ENCODE measurements at regions not wholly inside any gene's neighbourhood (a gene's known extent, or its start where the extent isn't known, plus 50 kb on each side); places are given as distances from the start of the nearest gene placed in this dataset.

DNA sequence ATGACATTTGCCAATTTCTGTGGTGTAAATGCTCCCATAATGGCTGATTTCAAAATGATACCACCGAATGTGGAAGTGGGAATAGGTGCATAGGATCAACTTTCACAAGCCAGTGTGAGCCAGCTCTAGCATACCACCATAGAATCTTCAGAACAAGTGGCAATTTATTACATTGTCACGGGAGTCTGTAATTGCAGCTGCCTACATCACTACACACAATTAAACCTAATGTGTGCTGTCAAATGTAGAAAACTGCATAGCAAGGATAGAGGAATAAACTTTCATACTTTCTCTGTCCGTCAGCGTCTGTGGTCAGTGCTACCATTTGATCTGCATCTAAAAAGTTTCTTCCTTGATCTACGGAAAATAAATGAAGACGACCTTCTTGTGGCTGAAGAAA is 417.8 kb upstream of the TOM1L1 start:
- TF ChIP-seq, protein P1, sequence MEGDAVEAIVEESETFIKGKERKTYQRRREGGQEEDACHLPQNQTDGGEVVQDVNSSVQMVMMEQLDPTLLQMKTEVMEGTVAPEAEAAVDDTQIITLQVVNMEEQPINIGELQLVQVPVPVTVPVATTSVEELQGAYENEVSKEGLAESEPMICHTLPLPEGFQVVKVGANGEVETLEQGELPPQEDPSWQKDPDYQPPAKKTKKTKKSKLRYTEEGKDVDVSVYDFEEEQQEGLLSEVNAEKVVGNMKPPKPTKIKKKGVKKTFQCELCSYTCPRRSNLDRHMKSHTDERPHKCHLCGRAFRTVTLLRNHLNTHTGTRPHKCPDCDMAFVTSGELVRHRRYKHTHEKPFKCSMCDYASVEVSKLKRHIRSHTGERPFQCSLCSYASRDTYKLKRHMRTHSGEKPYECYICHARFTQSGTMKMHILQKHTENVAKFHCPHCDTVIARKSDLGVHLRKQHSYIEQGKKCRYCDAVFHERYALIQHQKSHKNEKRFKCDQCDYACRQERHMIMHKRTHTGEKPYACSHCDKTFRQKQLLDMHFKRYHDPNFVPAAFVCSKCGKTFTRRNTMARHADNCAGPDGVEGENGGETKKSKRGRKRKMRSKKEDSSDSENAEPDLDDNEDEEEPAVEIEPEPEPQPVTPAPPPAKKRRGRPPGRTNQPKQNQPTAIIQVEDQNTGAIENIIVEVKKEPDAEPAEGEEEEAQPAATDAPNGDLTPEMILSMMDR (IDR thresholded peaks at IDR 0.05), result no peak
- Mint-ChIP-seq H3K27me3 (ENCODE audit: low read depth, poor library complexity) (peaks cover 3% of the 10 kb centered on the region), H3K36me3 (ENCODE audit: low read depth) (no peaks in the 10 kb centered on the region), H3K27ac (peak overlapping the region; percentile 54), H3K4me1 (no peaks in the 10 kb centered on the region), H3K4me3 (no peak overlapping the region), H3K9me3 (no peaks in the 10 kb centered on the region)
- DNase-seq, result no peak

DNA sequence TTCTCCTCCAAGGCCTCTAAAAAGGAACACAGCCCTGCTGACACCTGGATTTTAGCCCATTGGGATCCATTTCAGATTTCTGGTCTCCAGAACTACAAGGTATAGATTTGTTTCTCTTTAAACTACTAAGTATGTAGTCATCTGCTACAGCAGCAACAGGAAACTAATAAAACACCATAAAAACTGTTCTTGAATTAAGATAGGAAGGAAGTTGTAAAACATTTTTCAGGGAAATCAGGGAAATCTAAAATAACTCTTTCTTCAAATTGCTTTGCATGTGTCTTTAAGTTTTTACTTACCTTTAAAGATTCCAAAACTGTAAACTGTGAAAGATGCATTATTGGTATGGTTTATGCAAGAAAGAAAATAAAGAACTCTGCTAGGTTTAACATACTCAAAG is 407.0 kb upstream of the TOM1L1 start:
- Mint-ChIP-seq H3K36me3 (ENCODE audit: low read depth) (no peaks in the 10 kb centered on the region), H3K27ac (no peak overlapping the region), H3K9me3 (no peaks in the 10 kb centered on the region), H3K27me3 (ENCODE audit: low read depth, poor library complexity) (peaks cover 6% of the 10 kb centered on the region), H3K4me3 (no peak overlapping the region), H3K4me1 (peaks cover 14% of the 10 kb centered on the region)
- TF ChIP-seq, protein P1 (IDR thresholded peaks at IDR 0.05), result no peak
- DNase-seq, result no peak

DNA sequence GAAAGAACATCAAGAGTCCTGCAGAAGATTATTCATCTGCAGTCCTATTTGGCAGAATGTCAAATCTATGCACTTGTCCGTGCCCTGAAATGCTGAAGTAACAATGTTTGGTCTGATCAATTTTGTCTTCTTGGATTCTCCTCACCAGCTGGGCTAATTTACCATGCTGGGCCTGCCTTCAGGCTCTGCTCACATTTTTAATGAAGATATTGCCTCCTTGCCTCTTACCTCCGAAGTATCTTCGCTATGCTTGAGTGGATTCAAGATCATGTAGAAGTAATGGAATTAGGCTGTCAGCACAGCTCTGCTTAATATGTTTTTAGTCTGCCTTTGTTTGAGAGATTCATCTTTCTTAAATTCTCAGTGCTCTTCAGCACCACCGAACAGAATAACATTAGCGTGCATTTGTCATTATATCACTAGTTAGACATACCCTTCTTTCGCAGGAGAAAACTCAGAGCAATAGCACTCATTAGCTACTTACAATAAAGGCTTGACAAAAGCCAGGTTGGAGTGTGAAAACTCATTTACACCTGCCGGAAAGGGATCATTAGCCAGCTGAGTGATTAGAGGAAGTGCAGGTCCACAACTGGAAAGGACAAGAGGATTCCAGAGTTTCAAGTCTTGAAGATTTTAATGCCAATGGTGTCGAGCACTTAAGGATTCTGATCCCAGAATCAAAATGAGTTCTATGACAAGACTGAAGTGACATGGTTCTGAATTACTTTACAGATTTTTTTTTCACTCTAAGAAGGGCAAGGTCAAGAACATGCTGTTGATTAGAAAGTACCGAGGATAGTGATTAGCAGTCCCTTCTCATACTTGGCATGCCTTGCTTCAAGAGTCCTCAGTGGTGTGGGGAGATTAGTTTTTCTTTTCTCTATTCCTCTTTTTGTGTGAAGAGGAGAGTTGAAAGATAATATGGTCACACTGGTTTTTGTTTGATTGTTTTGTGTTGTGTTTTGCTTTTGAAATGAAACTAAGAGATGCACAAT is 405.6 kb upstream of the TOM1L1 start:
- Mint-ChIP-seq H3K27ac (peak overlapping the region; percentile 89), H3K27me3 (ENCODE audit: low read depth, poor library complexity) (peaks cover 6% of the 10 kb centered on the region), H3K4me3 (no peak overlapping the region), H3K36me3 (ENCODE audit: low read depth) (no peaks in the 10 kb centered on the region), H3K4me1 (peaks cover 14% of the 10 kb centered on the region), H3K9me3 (no peaks in the 10 kb centered on the region)
- TF ChIP-seq, protein P1 (IDR thresholded peaks at IDR 0.05), result no peak
- DNase-seq, result no peak

DNA sequence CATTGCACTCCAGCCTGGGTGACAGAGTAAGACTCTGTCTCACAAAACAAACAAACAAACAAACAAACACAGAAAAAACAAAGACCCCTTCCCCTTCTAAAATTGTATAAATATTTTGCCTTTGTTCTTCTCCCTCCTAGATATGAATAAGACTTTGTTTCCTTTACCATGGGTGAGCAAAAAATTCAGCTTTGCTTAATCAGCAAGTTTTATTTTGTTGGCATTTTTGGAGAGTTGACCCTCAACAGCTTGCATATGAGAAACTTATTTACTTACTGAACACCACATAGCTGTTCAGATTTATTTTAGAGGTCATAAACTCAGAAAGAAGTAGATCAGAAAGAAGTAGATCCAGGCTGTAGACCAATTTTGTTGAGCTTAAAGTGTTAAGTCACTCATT is 395.2 kb upstream of the TOM1L1 start:
- H3K27ac Mint-ChIP-seq, result no peak overlapping the region
- H3K4me1 Mint-ChIP-seq, result no peaks in the 10 kb centered on the region
- H3K36me3 Mint-ChIP-seq (ENCODE audit: low read depth), result no peaks in the 10 kb centered on the region
- TF ChIP-seq, protein P1 (IDR thresholded peaks at IDR 0.05), result no peak
- no peak for DNase-seq
- H3K27me3 Mint-ChIP-seq (ENCODE audit: low read depth, poor library complexity), result no peaks in the 10 kb centered on the region
- H3K9me3 Mint-ChIP-seq, result peaks cover 7% of the 10 kb centered on the region
- no peak overlapping the region for H3K4me3 Mint-ChIP-seq

DNA sequence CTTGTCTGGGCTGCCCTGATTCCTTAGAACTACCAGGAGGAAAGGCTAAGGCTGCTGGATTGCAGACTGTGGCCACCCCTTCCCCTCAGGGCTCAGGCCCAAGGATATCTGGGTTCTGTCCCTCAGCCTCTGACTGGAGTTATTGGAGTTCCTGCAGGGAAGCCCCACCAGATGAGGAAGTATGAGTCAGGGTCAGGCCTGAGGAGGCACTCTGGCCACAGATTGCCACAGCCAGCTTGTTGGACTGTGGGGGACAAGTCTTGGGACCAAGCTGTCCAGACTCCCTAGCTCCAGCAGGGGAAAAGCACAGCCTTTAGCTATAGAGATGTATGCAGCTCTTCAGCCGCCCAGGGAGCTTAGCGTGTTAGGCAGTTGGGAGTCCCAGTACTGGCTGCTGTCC is 381.9 kb upstream of the TOM1L1 start:
- no peaks in the 10 kb centered on the region for H3K4me1 Mint-ChIP-seq
- H3K4me3 Mint-ChIP-seq, result no peak overlapping the region
- H3K9me3 Mint-ChIP-seq, result peaks cover 11% of the 10 kb centered on the region
- no peaks in the 10 kb centered on the region for H3K27me3 Mint-ChIP-seq (ENCODE audit: low read depth, poor library complexity)
- TF ChIP-seq, protein P1 (IDR thresholded peaks at IDR 0.05), result no peak
- DNase-seq, result no peak
- H3K27ac Mint-ChIP-seq, result no peak overlapping the region
- H3K36me3 Mint-ChIP-seq (ENCODE audit: low read depth), result no peaks in the 10 kb centered on the region

DNA sequence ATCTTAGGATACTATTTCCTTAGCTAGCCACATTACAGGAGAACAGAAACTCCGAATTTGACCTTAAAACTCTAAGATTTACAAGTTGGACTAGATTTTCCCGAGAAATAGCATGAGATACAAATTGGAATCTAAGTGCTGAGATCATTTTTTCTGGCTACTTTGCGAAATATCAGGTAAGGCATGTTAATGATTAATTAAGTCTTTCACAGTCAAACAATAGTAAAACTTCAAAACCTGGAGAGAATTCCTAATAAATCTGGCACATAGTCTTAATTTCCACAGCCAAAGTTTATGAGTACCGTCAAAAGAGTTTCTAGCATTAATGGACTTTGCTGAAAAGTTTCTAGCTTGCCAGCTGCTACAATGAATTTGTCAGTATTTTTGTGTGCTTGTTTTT is 379.5 kb upstream of the TOM1L1 start:
- no peaks in the 10 kb centered on the region for H3K27me3 Mint-ChIP-seq (ENCODE audit: low read depth, poor library complexity)
- DNase-seq, result no peak
- H3K9me3 Mint-ChIP-seq, result peaks cover 11% of the 10 kb centered on the region
- no peaks in the 10 kb centered on the region for H3K4me1 Mint-ChIP-seq
- no peak overlapping the region for H3K4me3 Mint-ChIP-seq
- TF ChIP-seq, protein P1 (IDR thresholded peaks at IDR 0.05), result no peak
- H3K27ac Mint-ChIP-seq, result no peak overlapping the region
- no peaks in the 10 kb centered on the region for H3K36me3 Mint-ChIP-seq (ENCODE audit: low read depth)
